GM19239 (cell line): ENCODE measurements at regions not wholly inside any gene's neighbourhood (a gene's known extent, or its start where the extent isn't known, plus 50 kb on each side); places are given as distances from the start of the nearest gene placed in this dataset.

Source experiments
- DNase-seq: peaks from one replicate; pipeline ENCODE4 v3.0.0; 2011; ENCODE audit warnings: low spot score; ENCODE audit not compliant: insufficient read length
- FAIRE-seq: peaks from 2 replicates; lab custom pipeline; 2011; peaks lifted over from hg19 to GRCh38; lab: Jason Lieb, UNC

DNA sequence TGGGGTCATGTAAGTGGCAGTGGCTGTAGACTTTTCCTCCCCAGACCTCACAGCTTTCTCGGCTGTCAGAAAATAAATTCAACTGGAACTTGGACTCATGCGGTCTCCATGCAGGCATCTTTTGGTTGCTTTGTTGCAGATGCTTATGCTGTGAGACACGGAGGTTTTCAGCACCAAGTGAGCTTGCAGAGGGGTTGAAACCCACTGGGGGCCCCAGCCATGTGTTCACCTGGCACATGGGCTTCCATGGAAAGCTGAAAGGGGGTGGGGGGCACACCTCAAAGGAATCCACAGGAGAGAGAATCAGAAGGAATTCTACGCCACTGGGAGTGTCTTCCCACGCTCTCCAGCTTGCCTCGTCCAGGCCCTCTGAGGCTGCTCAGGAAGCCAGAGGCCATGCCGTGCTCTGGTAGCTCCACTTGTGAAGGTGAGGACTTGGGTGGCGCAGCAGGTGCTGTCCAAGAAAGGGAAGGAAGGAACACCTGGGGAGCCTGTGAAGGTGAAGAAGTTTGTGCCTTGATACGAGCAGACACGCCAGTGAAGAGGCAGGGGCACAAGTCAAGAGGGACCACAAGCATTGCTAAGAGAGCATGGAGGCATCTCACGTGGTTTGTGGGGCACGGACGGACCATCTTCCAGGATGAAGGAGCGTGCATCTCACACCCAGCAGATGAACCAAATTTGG lies 134.3 kb upstream of the PMEPA1 start:
- FAIRE-seq = no peak

DNA sequence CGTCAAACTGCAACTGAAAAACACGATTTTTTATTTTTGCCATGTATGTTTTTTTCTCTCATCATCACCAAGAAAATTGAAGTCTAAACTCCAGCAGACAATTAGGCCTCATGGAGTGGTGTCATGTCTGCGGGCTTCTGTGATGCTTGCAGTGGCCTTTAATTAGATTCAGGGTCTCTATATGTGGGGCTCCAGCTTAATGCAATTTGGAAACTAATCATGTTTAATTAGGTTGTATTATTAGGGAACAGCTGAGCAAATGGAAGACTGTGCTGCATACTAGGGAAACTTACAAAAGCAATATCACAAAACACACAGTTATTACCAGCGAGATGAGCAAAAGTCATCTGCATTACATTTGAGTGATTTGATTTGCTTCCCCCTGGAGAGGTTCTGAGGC lies 132.9 kb upstream of the PMEPA1 start:
- DNase-seq (no peak), FAIRE-seq (no peak)

More for the DNA sequence above, 134.3 kb upstream of the PMEPA1 start:
- no peak for DNase-seq

DNA sequence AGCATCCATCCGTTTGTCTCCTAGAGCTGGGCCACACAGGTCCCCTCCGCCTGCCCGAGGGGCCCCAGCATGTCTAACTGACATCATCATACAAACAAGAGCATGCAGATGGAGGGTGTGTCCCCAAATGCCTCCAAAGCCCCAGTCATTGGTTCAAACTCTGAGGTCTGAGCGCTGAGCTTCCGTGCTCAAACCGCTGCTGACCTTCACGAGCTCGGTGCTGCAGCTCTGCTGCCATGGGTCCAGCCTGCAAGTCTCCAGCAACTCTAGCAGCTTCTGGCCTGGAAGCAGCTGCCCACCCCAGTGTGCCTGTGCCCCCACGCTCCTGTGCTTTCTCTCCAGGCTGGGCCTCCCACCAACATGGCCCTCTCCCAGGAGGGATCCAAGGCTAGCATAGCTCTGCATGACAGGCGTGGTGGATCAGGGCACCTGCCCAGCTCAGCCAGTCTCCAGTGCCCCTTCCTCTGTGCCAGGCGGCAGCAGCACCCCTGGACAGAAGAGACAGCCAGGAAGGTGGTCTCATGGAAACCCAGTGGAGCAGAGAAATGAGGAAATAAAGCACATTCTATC lies 131.6 kb upstream of the PMEPA1 start:
- no peak for FAIRE-seq

DNA sequence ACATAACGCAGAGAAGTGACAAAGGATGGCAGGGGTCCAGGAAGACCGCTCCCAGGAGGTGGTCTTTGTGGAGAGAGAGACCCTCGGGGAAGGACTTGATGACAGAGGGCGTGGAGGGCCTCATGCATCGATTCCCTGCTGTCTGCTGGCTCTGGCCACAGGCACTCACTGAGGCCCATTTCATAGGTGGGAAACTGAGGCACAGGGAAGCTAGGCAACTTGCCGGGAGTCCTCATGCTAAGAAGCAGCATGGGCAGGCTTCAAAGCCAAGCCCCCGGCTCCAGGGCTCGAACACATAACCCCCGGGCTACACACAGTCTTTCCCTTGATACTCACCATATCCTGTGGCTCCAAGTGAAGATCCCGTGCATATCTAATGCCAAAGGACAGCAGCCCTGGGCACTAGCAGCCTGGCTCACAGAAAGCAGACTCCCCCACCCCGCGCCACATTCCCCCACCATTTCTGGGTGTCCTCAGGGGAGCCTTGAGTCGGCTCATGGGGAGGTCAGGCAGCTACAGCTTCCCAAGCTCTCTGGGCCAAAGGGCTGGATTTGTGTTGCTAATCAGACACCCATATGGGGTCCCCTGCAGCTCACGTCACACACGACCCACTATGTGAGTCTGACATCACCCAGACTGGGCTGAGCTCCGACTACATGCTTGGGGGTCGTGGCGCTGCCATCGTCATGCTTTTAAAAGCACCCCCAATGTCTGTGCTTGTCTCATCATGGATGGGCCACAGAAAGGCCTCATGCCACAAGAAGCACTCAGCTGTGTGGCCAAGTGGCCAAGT lies 130.9 kb upstream of the PMEPA1 start:
- FAIRE-seq (no peak), DNase-seq (no peak)

More for the DNA sequence above, 131.6 kb upstream of the PMEPA1 start:
- DNase-seq = no peak

DNA sequence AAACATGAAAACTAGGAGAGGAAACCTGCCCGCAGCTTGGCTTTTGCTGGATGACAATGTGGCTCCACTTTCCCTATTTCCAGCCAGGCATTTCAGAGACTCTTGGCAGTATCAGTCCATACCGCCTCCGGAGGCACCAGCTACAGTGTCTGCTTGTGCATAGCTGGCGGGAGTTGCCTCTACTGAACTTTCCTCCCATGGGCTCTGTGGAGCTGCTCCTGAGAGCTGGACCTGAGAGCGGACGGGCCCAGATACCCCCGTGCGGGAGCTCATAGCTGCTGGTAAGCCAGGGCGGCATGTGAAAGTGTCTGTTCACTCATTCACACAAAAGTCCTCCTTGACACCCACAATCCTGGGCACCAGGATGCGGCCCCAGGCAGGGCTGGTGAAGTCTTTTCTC lies 130.3 kb upstream of the PMEPA1 start:
- no peak for FAIRE-seq
- DNase-seq = no peak

DNA sequence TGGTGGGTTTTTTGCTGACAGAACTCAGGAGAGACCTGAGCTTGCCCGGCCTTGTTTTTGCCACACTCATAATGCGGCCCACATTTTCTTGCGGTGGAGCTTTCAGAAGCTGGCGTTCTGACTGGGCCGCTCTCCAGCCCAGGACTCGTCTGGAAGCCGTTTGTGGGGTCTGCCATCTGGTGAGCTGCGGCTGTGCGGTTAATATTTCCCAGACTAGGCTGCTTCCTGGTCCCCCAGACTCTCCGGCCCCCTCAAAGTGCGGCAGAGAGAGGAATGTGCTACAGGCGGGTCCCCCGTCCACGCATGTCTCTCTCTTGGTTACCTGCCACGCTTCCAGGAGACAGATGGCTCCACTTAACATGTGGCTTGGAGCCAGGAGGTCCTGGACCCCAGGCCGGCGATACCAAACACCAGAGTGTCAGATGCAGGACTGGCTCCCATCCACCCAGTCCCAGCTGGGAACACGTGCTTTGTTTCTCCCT lies 128.9 kb upstream of the PMEPA1 start:
- FAIRE-seq (no peak), DNase-seq (no peak)

DNA sequence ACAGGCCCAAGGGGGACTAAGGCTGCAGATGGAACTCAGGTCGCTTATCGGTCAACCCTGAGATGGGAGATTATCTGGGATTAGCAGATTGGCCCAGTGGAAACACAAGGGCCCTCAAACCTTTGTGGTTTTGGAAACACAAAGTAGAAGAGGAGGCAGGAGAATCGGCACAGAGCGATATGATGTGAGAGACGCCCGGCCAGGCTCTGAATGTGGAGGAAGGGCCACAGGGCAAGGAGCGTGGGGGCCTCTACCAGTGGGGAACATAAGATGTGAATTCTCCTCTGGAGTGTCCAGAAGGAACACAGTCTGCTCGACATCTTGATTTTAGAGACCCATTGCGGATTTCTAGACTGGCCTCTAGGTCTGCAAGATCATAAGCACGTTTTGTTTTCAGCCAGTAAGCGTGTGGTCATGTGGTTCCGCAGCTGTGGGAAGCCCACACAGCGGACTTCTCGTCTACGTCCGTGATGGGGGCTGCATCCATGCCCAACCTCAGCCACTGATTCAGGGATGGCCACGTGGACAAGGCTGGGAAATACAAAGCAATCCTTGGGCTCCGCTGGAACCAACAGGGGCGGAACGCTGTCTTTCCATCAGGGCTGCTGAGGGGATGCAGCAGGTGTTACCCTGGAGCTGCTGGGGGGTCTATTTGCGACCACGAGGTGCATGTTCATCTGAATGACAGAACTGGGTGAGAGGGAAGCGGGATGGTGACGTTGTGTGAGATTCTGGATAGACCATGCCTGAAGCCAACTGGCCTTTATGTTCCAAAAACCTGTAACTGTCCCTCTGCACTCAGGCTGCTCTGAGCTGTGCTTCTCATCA lies 127.6 kb upstream of the PMEPA1 start:
- FAIRE-seq = no peak
- no peak for DNase-seq

DNA sequence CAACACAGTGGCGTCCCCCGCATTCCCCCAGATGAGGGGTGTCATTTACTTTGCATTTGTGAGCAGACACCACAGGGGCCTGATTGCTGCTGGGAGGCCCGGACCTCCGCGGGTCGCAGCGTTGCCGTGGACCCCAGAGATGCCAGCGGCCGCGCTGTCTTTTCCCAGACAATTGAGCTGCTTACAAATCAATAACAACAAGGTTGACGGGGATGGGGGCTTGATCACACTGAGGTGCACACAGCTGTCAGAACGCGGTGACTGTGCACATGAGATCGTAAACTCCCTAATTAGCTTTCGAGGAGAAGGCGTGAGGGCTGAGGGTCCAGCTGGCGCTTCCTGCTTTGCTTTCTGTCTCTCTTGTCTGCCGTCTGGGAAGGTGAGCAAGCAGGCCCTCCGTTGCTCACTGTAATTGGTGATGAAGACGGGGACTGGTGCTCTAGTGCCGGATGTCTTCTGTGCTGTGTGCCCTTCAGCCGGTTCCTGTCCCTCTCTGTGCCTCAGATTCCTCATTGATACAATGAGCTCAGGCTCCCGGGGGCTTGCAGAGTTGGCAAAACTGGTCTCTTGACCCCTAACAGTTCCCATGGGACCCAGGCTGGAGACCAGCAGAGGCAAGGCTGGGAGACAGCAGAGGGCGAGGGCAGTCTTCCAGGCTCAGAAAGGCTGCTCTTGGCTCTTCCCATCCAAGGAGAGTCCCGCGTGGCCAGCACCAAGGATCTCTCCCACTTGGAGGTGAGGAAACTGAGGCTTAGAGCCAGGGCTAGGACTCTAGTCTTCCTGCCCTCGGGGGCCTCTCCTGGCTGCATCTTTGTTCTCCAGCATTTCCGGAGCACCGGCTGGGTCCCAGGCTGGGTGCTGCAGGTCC lies 126.0 kb upstream of the PMEPA1 start:
- DNase-seq (no peak), FAIRE-seq (no peak)

DNA sequence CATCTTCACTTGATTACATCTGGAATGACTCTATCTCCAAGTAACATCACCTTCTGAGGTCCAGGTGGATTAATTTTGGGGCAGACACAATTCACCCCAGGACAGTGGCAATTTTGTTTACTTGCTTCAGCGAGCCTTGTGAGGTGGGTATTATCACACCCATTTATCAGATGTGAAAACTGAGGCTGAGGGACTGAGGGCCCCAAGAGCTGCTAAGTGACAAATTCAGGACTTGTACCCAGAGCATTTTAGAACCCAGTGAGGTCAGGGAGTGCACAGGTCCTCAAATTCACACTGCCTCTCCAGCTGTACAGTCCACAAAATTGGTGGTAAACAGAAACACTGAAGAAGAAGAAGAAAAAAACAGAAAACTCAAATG lies 125.2 kb upstream of the PMEPA1 start:
- DNase-seq (no peak), FAIRE-seq (no peak)

DNA sequence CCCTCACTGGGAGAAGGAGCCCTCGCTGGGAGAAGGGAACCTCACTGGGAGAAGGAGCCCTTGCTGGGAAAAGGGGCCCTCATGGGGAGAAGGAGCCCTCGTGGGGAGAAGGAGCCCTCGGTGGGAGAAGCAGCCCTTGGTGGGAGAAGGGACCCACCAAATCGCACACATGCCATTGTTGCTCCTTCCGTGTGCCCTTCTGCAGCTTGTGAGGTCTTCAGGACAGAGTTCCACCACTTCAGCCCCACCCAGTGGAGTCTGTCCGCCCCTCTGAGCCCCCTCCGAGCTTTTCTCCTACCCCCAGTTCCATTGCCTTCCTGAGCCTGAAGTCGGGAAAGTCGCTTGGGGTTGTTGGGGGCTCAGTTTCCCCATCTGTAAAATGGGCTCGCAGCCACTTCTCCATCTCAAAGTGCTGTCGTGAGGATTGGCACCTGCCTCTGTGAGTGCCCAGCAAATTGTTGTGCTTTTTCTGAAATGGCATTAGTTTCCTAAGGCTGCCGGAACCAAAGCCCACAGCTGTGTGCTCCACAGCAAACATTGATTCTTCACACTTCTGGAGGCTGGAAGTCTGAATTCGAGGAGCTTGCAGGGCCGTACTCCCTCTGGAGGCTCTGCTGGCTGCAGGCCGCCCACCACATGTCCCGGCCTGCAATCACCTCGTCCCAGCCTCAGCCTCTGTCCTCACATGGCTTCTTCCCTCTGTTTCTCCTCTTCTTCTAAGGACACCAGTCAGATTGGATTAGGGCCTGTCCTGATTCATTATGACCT lies 124.7 kb upstream of the PMEPA1 start:
- no peak for DNase-seq
- no peak for FAIRE-seq

DNA sequence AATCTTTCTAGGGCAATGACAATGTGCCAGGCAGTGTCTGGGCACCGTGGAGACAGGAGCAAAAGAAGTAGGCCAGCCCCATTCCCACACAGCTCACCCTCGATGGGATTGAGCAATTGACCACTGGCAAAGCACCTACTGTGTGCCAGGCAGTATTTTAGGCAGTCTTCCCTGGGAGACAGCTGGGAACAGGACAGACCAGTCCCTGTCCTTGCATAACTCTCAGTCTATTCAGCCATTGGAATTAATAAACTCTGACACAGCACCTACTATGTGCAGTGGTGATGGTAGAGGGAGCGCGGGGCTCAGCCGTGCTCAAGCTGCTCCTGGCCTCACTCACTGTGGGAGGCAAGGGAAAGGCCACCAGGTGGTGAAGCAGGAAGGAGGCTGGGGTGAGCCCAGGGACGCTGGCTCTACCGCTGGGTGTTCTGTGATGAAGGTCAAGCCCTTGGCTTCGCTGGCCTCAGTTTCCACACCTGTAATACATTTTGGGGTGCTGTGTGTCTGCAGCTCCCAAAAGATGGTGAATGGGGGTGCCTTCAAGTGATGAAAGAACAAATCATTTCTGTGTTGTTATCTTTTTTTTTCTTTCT lies 122.3 kb upstream of the PMEPA1 start:
- no peak for DNase-seq

DNA sequence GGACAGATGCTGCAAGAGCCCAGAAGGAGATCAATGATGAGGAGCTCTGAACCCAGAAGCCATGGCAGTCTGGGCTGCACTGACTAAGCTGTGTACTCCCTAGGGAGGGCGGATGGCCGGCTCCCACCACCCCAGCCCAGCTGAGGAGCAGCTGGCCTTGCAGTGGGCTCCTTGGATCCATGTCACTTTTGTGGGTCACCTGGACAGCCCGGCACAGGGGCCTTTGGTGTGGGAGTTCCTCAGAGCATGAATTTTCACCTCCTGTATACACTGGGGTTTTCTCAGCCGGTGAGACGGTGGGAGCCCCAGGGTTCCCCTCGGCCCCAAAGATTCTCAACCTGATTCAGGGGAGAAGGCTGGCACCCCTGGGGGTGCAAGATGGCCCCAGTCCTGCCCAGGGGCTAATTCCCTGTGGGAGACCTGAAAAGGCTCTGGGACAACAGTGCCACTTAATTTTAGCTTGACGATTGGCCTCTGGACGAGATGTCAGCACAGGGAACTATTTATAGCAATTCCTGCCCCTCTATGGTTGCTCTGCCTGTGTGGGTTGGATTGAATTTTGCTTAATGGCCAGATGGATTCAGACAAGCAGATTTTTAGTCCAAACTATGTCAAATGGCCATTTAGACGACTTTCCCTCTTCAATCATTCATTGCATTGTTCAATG lies 121.6 kb upstream of the PMEPA1 start:
- FAIRE-seq = no peak
- DNase-seq = no peak

More for the DNA sequence above, 122.3 kb upstream of the PMEPA1 start:
- FAIRE-seq = no peak

DNA sequence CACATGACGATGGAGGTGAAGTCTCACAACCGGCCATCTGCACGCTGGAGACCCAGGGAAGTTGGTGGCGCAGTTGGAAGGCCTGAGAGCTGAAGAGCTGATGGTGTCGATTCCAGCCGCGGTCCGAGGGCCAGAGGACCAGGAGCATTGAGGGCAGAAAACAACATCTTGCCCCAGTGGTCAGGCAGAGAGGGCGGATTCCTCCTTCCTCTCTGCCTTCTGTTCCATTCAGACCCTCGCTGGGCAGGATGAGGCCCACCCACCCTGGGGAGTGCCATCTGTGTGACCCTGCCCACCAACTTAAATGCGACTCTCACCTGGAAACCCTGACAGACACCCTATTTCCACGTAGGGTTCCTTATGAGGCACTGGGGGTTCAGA lies 120.7 kb upstream of the PMEPA1 start:
- FAIRE-seq (no peak), DNase-seq (no peak)

DNA sequence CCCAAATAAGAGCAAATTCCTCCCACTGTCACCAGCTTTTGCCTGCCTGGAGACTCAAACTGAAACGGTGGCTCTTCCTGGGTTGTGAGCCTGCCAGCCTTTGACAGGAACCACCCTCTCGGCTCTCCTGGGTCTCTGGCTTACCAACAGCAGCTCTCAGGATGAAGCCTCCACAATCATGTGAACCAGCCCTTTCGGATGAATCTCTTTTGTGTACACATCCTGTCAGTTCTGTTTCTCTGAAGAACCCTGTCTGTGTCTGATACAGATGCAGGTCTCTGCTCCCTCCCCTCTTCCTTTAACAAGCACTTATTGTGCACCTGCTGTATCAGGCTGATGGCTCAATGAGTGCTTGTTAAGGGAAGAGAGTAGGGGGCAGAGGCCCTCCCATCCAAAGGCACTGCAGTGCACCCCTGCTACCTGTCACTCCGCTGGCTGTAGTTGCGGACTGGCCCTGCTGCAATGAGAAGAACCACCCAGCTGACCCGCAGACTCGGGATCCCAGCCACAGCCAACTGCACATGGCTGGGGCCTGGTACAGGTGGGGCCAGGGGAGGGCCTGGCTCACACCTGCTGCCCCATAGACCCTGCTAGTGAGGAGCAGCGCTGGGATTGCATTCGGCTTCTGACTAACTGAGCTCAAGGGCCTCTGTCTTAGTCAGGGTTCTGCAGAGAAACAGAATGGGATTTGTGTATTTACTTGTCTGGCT lies 120.1 kb upstream of the PMEPA1 start:
- no peak for FAIRE-seq
- DNase-seq = no peak

DNA sequence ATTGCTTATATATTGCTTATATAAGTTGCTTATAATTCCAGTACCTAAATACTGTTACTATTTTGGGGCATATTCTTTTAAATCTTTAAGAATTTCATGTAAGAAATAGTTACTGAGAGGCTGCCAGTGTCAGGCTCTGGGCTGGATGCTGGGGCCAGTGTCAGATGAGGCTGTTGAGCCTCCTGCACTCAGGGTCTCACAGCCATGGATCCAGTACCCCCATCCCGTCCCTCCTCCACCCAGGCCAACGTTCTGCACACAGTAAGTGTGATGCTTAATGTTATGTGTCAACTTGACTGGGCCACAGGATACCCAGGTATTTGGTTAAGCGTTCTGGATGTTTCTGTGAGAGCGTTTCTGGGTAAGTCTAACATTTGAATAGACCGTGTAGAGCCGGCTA lies 119.5 kb upstream of the PMEPA1 start:
- DNase-seq (no peak), FAIRE-seq (no peak)

DNA sequence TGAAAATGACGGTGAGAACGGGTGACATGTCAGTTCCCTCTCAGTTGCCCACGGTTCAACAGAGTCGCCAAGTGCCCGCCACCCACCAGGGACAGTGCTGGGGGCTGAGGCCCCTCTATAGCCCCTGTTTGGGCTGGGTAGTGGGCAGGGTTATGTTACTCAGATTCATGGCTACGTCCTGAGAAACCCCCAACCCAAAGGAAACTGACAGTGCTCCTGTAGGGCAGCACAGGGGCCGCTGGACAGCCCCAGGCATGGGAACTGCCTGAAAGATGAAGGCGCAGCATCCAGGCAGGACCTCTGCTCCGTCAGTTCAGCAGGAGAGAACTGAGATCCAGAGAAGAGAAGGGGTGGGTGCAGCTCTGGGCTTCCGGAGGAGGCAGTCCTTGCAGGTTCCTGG lies 118.9 kb upstream of the PMEPA1 start:
- FAIRE-seq (no peak), DNase-seq (no peak)

DNA sequence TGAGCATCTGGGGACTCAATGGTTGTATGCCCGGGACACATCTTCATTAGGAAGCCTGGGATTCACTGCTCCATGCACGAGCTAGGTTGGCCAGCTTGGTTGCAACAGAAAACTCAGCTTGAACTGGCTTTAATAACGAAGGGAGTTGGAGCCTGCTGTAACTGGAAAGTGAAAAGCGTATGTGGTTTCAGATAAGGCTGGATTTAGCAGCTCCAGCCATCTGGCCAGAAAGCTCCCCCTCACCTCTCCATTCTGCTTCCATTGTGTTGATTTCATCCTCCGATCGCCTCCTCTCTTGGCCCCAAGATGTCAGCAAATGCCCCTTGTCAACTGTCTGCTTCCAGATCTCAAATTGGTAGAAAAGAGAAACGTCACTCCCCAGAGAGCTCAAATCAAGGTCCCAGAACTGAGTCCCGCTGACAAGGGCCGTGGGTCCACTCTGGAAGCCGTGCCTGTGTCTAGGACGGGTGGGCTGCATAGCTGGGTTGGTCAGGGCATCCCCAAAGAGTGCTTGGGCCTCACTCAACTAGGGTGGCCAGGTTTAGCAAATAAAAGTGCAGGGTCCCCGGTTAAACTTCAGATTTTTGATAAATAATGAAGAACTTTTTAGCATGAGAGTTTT lies 117.0 kb upstream of the PMEPA1 start:
- FAIRE-seq (no peak), DNase-seq (no peak)
